PC-9 (cell line): ENCODE measurements at regions not wholly inside any gene's neighbourhood (a gene's known extent, or its start where the extent isn't known, plus 50 kb on each side); places are given as distances from the start of the nearest gene placed in this dataset.

Experiments used
- CTCF ChIP-seq: fragments of 200-600 bp; sonication (generic); conservative IDR thresholded peaks from 2 replicates; pipeline ENCODE4 v1.6.1; 2017; ENCODE audit warnings: mixed run types, antibody characterized with exemption, mild to moderate bottlenecking, moderate library complexity
- EZH2 ChIP-seq: fragments of 200-600 bp; sonication (generic); IDR thresholded peaks from 2 replicates; pipeline ENCODE4 v1.8.0; 2017; ENCODE audit warnings: antibody characterized with exemption, low read depth

GRCh38 chr1:29903548-29904166, 667.3 kb downstream of the PTPRU start:
- TF ChIP-seq CTCF (no peak), EZH2 (no peak)
